ENCODE measurements at regions not wholly inside any gene's neighbourhood (a gene's known extent, or its start where the extent isn't known, plus 50 kb on each side); places are given as distances from the start of the nearest gene placed in this dataset.
A peak's percentile ranks its signal among the peaks of the same experiment; 100 is the strongest.
"Not testable (repeated sequence)": the region's sequence is repeated elsewhere in the genome, so short reads cannot be mapped to it uniquely, and the experiment has no call there.

- DNase-seq (ENCODE audit: low read depth, low spot score); H3K79me2 ChIP-seq (ENCODE audit: control insufficient read depth, insufficient read depth, low read length); H3K36me3 ChIP-seq (ENCODE audit: control insufficient read depth in 2 of 2, extremely low read depth in 1 of 2, insufficient read depth in 2 of 2, low read length in 2 of 2); dilution Hi-C loops (cut with MboI; ENCODE audit: extremely low pct_ligation_motif_present, low sequenced_read_pairs); FAIRE-seq; H3K27me3 ChIP-seq (ENCODE audit: control insufficient read depth, extremely low read depth, insufficient read depth, low read length); H3K9me1 ChIP-seq (ENCODE audit: control insufficient read depth, extremely low read depth, insufficient read depth, low read length); H2AFZ ChIP-seq (ENCODE audit: control insufficient read depth, low read length); H4K20me1 ChIP-seq (ENCODE audit: control insufficient read depth, extremely low read depth, insufficient read depth, low read length); H3K4me1 ChIP-seq (ENCODE audit: control insufficient read depth, extremely low read depth, insufficient read depth, low read length); H3K9ac ChIP-seq (ENCODE audit: control insufficient read depth, extremely low read depth, insufficient read depth, low read length); H3K4me2 ChIP-seq (ENCODE audit: control insufficient read depth, extremely low read depth, insufficient read depth, low read depth, low read length); H3K4me3 ChIP-seq (ENCODE audit: control insufficient read depth in 2 of 3, extremely low read depth in 1 of 3, insufficient read depth in 2 of 3, low read depth in 1 of 3, low read length in 3 of 3); H3K9me3 ChIP-seq (ENCODE audit: control insufficient read depth, low read depth, low read length); H3K27ac ChIP-seq (ENCODE audit: control insufficient read depth, insufficient read depth, low read length): not testable (repeated sequence)
- TF ChIP-seq CTCF (optimal IDR thresholded peaks at IDR 0.05 in 1 of 3, IDR thresholded peaks at IDR 0.05 in 1 of 3, conservative IDR thresholded peaks at IDR 0.05 in 1 of 3; ENCODE audit: extremely low read depth in 1 of 3, insufficient read depth in 2 of 3, low read length in 3 of 3), result peak in 1 of 3 experiments; percentile 14
These were observed 158.1 kb downstream of the FOXD4L6 start for GRCh38 chr9:40970340-40970739.

GRCh38 chr9:40962461-40962860 lies 166.0 kb downstream of the FOXD4L6 start:
- DNase-seq (ENCODE audit: low read depth, low spot score); H3K4me3 ChIP-seq (ENCODE audit: control insufficient read depth in 2 of 3, extremely low read depth in 1 of 3, insufficient read depth in 2 of 3, low read depth in 1 of 3, low read length in 3 of 3); H3K4me1 ChIP-seq (ENCODE audit: control insufficient read depth, extremely low read depth, insufficient read depth, low read length); H3K36me3 ChIP-seq (ENCODE audit: control insufficient read depth in 2 of 2, extremely low read depth in 1 of 2, insufficient read depth in 2 of 2, low read length in 2 of 2); H3K4me2 ChIP-seq (ENCODE audit: control insufficient read depth, extremely low read depth, insufficient read depth, low read depth, low read length); H3K9me3 ChIP-seq (ENCODE audit: control insufficient read depth, low read depth, low read length); H3K27me3 ChIP-seq (ENCODE audit: control insufficient read depth, extremely low read depth, insufficient read depth, low read length); H3K27ac ChIP-seq (ENCODE audit: control insufficient read depth, insufficient read depth, low read length); H4K20me1 ChIP-seq (ENCODE audit: control insufficient read depth, extremely low read depth, insufficient read depth, low read length); H2AFZ ChIP-seq (ENCODE audit: control insufficient read depth, low read length); H3K79me2 ChIP-seq (ENCODE audit: control insufficient read depth, insufficient read depth, low read length); H3K9me1 ChIP-seq (ENCODE audit: control insufficient read depth, extremely low read depth, insufficient read depth, low read length); FAIRE-seq; H3K9ac ChIP-seq (ENCODE audit: control insufficient read depth, extremely low read depth, insufficient read depth, low read length); dilution Hi-C loops (cut with MboI; ENCODE audit: extremely low pct_ligation_motif_present, low sequenced_read_pairs): not testable (repeated sequence)

DNA sequence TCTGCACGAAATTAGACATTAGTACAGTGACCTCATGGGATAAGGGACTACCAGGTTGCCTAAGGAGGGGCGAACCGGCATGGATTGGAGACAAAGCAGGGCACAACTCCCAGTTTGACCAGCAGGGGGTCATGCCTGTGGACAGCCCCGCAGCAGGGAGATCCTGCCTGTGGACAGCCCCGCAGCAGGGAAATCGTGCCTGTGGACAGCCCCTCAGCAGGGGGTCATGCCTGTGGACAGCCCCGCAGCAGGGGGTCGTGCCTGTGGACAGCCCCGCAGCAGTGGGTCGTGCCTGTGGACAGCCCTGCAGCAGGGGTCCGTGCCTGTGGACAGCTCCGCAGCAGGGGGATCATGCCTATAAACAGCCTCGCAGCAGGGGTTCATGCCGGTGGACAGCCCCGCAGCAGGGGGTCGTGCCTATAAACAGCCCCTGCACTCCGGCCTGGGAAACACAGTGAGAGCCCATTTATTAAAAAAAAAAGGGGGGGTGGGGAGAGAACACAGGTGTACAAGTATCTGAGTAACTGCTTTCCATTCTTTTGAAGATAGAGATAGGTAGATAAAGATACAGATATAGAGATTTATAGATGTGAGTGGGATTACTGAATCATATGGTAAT lies 176.5 kb downstream of the FOXD4L6 start:
- H3K27ac ChIP-seq (ENCODE audit: control insufficient read depth, insufficient read depth, low read length); H3K27me3 ChIP-seq (ENCODE audit: control insufficient read depth, extremely low read depth, insufficient read depth, low read length); H3K79me2 ChIP-seq (ENCODE audit: control insufficient read depth, insufficient read depth, low read length); H2AFZ ChIP-seq (ENCODE audit: control insufficient read depth, low read length); FAIRE-seq; dilution Hi-C loops (cut with MboI; ENCODE audit: extremely low pct_ligation_motif_present, low sequenced_read_pairs); H3K4me1 ChIP-seq (ENCODE audit: control insufficient read depth, extremely low read depth, insufficient read depth, low read length); H3K9me1 ChIP-seq (ENCODE audit: control insufficient read depth, extremely low read depth, insufficient read depth, low read length); H4K20me1 ChIP-seq (ENCODE audit: control insufficient read depth, extremely low read depth, insufficient read depth, low read length); H3K9ac ChIP-seq (ENCODE audit: control insufficient read depth, extremely low read depth, insufficient read depth, low read length); H3K4me3 ChIP-seq (ENCODE audit: control insufficient read depth in 2 of 3, extremely low read depth in 1 of 3, insufficient read depth in 2 of 3, low read depth in 1 of 3, low read length in 3 of 3); H3K9me3 ChIP-seq (ENCODE audit: control insufficient read depth, low read depth, low read length); H3K36me3 ChIP-seq (ENCODE audit: control insufficient read depth in 2 of 2, extremely low read depth in 1 of 2, insufficient read depth in 2 of 2, low read length in 2 of 2); H3K4me2 ChIP-seq (ENCODE audit: control insufficient read depth, extremely low read depth, insufficient read depth, low read depth, low read length); DNase-seq (ENCODE audit: low read depth, low spot score): not testable (repeated sequence)

DNA sequence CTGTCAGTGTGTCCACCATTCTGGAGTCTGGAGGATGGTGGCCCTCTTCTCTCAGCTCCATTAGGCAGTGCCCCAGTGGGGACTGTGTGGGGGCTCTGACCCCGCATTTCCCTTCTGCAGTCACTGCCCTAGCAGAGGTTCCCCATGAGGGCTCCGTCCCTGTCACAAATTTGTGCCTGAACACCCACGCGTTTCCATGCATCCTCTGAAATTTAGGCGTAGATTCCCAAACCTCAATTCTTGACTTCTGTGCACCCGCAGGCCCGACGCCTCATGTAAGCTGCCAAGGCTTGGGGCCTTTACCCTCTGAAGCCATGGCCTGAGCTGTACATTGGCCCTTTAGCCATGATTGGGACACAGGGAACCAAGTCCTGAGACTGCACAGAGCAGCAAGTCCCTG lies 182.3 kb downstream of the FOXD4L6 start:
- DNase-seq (ENCODE audit: low read depth, low spot score); H4K20me1 ChIP-seq (ENCODE audit: control insufficient read depth, extremely low read depth, insufficient read depth, low read length); FAIRE-seq; H3K9ac ChIP-seq (ENCODE audit: control insufficient read depth, extremely low read depth, insufficient read depth, low read length); H3K4me2 ChIP-seq (ENCODE audit: control insufficient read depth, extremely low read depth, insufficient read depth, low read depth, low read length); H3K4me1 ChIP-seq (ENCODE audit: control insufficient read depth, extremely low read depth, insufficient read depth, low read length); H3K4me3 ChIP-seq (ENCODE audit: control insufficient read depth in 2 of 3, extremely low read depth in 1 of 3, insufficient read depth in 2 of 3, low read depth in 1 of 3, low read length in 3 of 3); H3K9me1 ChIP-seq (ENCODE audit: control insufficient read depth, extremely low read depth, insufficient read depth, low read length); dilution Hi-C loops (cut with MboI; ENCODE audit: extremely low pct_ligation_motif_present, low sequenced_read_pairs); H3K9me3 ChIP-seq (ENCODE audit: control insufficient read depth, low read depth, low read length); H3K27me3 ChIP-seq (ENCODE audit: control insufficient read depth, extremely low read depth, insufficient read depth, low read length); H3K79me2 ChIP-seq (ENCODE audit: control insufficient read depth, insufficient read depth, low read length); H2AFZ ChIP-seq (ENCODE audit: control insufficient read depth, low read length); H3K27ac ChIP-seq (ENCODE audit: control insufficient read depth, insufficient read depth, low read length); H3K36me3 ChIP-seq (ENCODE audit: control insufficient read depth in 2 of 2, extremely low read depth in 1 of 2, insufficient read depth in 2 of 2, low read length in 2 of 2): not testable (repeated sequence)
